Gastrocnemius medialis (tissue), 4 donors: ENCODE measurements at regions not wholly inside any gene's neighbourhood (a gene's known extent, or its start where the extent isn't known, plus 50 kb on each side); places are given as distances from the start of the nearest gene placed in this dataset.

Source experiments
- POLR2A ChIP-seq, 2 donors: fragments of 450-650 bp; IDR thresholded peaks; one replicate each; pipeline ENCODE4 v1.6.1; 2017; ENCODE audit warnings: antibody characterized with exemption in 2 of 2, mild to moderate bottlenecking in 2 of 2, moderate library complexity in 2 of 2
- TF ChIP-seq, protein P1 (sequence below), 5 experiments: fragments of 450-650 bp in 3 of 5; fragments of 200-600 bp in 2 of 5; sonication (generic) in 2 of 5; IDR thresholded peaks in 4 of 5; conservative IDR thresholded peaks in 1 of 5; 1 replicate in 4 of 5; 2 replicates in 1 of 5; pipeline ENCODE4 v1.5.1; 2016 to 2019; ENCODE audit warnings: antibody characterized with exemption in 5 of 5, mild to moderate bottlenecking in 3 of 5, moderate library complexity in 3 of 5

DNA sequence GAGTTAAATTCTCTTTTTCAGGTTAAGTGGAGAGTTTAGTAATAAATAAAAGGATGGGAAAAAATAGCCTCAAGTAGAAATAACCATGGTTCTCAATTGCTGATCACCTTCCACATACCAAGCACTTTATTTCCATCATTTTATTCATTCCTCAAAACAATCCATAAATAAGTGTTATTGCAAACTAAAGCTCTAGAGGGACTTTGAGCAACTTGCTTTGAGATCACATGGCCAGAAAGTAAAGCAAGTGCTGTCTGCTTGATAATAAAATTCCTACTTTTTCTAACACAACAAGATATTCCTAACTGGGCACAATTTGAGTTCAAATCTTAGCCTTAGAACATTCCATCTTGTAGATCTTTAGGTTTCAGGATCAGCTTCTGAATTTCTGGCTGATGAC, 97.1 kb upstream of the C1orf87 start:
- TF ChIP-seq, protein P1, sequence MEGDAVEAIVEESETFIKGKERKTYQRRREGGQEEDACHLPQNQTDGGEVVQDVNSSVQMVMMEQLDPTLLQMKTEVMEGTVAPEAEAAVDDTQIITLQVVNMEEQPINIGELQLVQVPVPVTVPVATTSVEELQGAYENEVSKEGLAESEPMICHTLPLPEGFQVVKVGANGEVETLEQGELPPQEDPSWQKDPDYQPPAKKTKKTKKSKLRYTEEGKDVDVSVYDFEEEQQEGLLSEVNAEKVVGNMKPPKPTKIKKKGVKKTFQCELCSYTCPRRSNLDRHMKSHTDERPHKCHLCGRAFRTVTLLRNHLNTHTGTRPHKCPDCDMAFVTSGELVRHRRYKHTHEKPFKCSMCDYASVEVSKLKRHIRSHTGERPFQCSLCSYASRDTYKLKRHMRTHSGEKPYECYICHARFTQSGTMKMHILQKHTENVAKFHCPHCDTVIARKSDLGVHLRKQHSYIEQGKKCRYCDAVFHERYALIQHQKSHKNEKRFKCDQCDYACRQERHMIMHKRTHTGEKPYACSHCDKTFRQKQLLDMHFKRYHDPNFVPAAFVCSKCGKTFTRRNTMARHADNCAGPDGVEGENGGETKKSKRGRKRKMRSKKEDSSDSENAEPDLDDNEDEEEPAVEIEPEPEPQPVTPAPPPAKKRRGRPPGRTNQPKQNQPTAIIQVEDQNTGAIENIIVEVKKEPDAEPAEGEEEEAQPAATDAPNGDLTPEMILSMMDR (IDR thresholded peaks at IDR 0.05 in 4 of 5, conservative IDR thresholded peaks at IDR 0.05 in 1 of 5) = no peak
- TF ChIP-seq POLR2A (IDR thresholded peaks at IDR 0.05) = no peak
